GM12878 (cell line): ENCODE measurements at regions not wholly inside any gene's neighbourhood (a gene's known extent, or its start where the extent isn't known, plus 50 kb on each side); places are given as distances from the start of the nearest gene placed in this dataset.

Experiments
- ATAC-seq: fragments of 200-7000 bp; cut with Tn5 transposase; 3 replicates; pipeline ENCODE4 v1.9.1; 2020; ENCODE audit warnings: mild to moderate bottlenecking, moderate library complexity
- BruUV-seq: library from RNA; stranded (reverse); fragments of 400-500 nt; replicated peaks from 2 replicates; lab custom pipeline; 2021; lab: Mats Ljungman, UMichigan
- CTCF ChIA-PET: fragments of 300-600 bp; sonication (Branson Sonifier 250); formaldehyde crosslinking; extraction: SDS; loops from one replicate; lab custom pipeline; 2021; ENCODE audit warnings: inconsistent platforms; lab: Yijun Ruan, JAX
- POLR2A ChIA-PET: fragments of 350-600 bp; formaldehyde crosslinking; extraction: SDS; loops from one replicate; lab custom pipeline; 2021; ENCODE audit warnings: inconsistent platforms; lab: Charles Lee
- RAD21 ChIA-PET: fragments of 300-600 bp; sonication (Branson Sonifier 250); formaldehyde crosslinking; loops from one replicate; lab custom pipeline; 2023; ENCODE audit warnings: antibody characterized with exemption; ENCODE audit not compliant: unreplicated experiment; lab: Charles Lee
- SMC1A ChIA-PET: fragments of 300-600 bp; sonication (Branson Sonifier 250); formaldehyde crosslinking; loops from one replicate; lab custom pipeline; 2023; ENCODE audit not compliant: unreplicated experiment, uncharacterized antibody; lab: Charles Lee
- DNase-seq: peaks from one replicate; pipeline ENCODE4 v3.0.0-alpha.2; 2011; ENCODE audit warnings: low read depth, low spot score
- FAIRE-seq: peaks from 3 replicates; lab custom pipeline; 2011; peaks lifted over from hg19 to GRCh38; lab: Jason Lieb, UNC
- H2AFZ ChIP-seq: 2 replicates; pipeline ENCODE4 v1.6.0; 2011; ENCODE audit warnings: low read depth, low read length, control low read depth; ENCODE audit not compliant: control insufficient read depth
- H3K27ac ChIP-seq: 2 replicates; pipeline ENCODE4 v1.5.1; 2011; ENCODE audit warnings: control low read depth; ENCODE audit not compliant: control insufficient read depth, insufficient read depth
- H3K27me3 ChIP-seq, 2 experiments: replicated peaks in 1 of 2; 2 replicates each; pipeline versions ENCODE4 v1.6.0 to v1.6.1; 2011; ENCODE audit warnings: low read length in 1 of 2; ENCODE audit not compliant: control insufficient read depth in 2 of 2, insufficient read depth in 2 of 2
- H3K36me3 ChIP-seq, 2 experiments: 2 replicates each; pipeline ENCODE4 v1.5.1; 2011; ENCODE audit warnings: low read length in 1 of 2; ENCODE audit not compliant: control insufficient read depth in 2 of 2, insufficient read depth in 2 of 2
- H3K4me1 ChIP-seq: 2 replicates; pipeline ENCODE4 v1.6.1; 2011; ENCODE audit warnings: mild to moderate bottlenecking, low read length, moderate library complexity, mixed read lengths; ENCODE audit not compliant: control insufficient read depth, insufficient read depth
- H3K4me2 ChIP-seq: 2 replicates; pipeline ENCODE4 v1.6.0; 2011; ENCODE audit warnings: control low read depth; ENCODE audit not compliant: control insufficient read depth, insufficient read depth
- H3K4me3 ChIP-seq: fragments of 200-600 bp; sonication (generic); 2 replicates; pipeline ENCODE4 v1.5.1; 2016
- H3K79me2 ChIP-seq: 2 replicates; pipeline ENCODE4 v1.6.0; 2011; ENCODE audit warnings: low read length; ENCODE audit not compliant: control insufficient read depth, insufficient read depth
- H3K9ac ChIP-seq: 2 replicates; pipeline ENCODE4 v1.8.0; 2011; ENCODE audit warnings: low read length, control low read depth, mixed read lengths; ENCODE audit not compliant: control insufficient read depth, insufficient read depth
- H3K9me3 ChIP-seq: replicated peaks from 3 replicates; pipeline ENCODE4 v1.5.1; 2011; ENCODE audit warnings: mild to moderate bottlenecking, low read length; ENCODE audit not compliant: control insufficient read depth, insufficient read depth
- H4K20me1 ChIP-seq: 2 replicates; pipeline ENCODE4 v1.6.0; 2011; ENCODE audit not compliant: control insufficient read depth, insufficient read depth
- DPF2 ChIP-seq: fragments of 450-650 bp; IDR thresholded peaks from 2 replicates; pipeline ENCODE4 v1.6.1; 2017; ENCODE audit warnings: mild to moderate bottlenecking
- NRF1 ChIP-seq: conservative IDR thresholded peaks from 2 replicates; pipeline ENCODE4 v1.6.1; 2011; ENCODE audit warnings: mild to moderate bottlenecking, low read depth, low read length, improper control_type of control experiment
- SIX5 ChIP-seq: IDR thresholded peaks from 2 replicates; pipeline ENCODE4 v1.6.1; 2011; ENCODE audit warnings: mild to moderate bottlenecking, low read depth, low read length, moderate library complexity; ENCODE audit not compliant: severe bottlenecking
- TAF1 ChIP-seq: IDR thresholded peaks from 2 replicates; pipeline ENCODE4 v1.6.1; 2011; ENCODE audit warnings: mild to moderate bottlenecking, low read depth, low read length, borderline replicate concordance
- ZSCAN29 ChIP-seq: fragments of 450-650 bp; IDR thresholded peaks from 2 replicates; pipeline ENCODE4 v1.6.1; 2017; ENCODE audit warnings: mild to moderate bottlenecking, moderate library complexity
- ZZZ3 ChIP-seq: IDR thresholded peaks from 2 replicates; pipeline ENCODE4 v1.6.1; 2011; ENCODE audit warnings: low read depth; ENCODE audit not compliant: control insufficient read depth, insufficient read length
- WGBS: methylation state at CpG from one replicate; pipeline ENCODE4 v1.1.6; 2016; ENCODE audit warnings: low lambda C conversion rate; ENCODE audit not compliant: insufficient replicate concordance, insufficient coverage; ENCODE audit errors: missing lambda C conversion rate; 5-methylcytosine and 5-hydroxymethylcytosine counted together
- in situ Hi-C: fragments of 300-500 bp; cut with MboI; formaldehyde crosslinking; loops from 9 replicates; pipeline ENCODE4 v1.14.3; 2018; ENCODE audit warnings: mixed read lengths
- intact Hi-C: fragments of 100-400 bp; cut with micrococcal nuclease; formaldehyde crosslinking; loops from one replicate; pipeline ENCODE4 v1.14.2; 2022; ENCODE audit not compliant: unreplicated experiment
- TF ChIP-seq, protein P1 (sequence below): IDR thresholded peaks from 2 replicates; pipeline ENCODE4 v1.6.1; 2012; ENCODE audit warnings: low read depth, low read length, improper control_type of control experiment

DNA sequence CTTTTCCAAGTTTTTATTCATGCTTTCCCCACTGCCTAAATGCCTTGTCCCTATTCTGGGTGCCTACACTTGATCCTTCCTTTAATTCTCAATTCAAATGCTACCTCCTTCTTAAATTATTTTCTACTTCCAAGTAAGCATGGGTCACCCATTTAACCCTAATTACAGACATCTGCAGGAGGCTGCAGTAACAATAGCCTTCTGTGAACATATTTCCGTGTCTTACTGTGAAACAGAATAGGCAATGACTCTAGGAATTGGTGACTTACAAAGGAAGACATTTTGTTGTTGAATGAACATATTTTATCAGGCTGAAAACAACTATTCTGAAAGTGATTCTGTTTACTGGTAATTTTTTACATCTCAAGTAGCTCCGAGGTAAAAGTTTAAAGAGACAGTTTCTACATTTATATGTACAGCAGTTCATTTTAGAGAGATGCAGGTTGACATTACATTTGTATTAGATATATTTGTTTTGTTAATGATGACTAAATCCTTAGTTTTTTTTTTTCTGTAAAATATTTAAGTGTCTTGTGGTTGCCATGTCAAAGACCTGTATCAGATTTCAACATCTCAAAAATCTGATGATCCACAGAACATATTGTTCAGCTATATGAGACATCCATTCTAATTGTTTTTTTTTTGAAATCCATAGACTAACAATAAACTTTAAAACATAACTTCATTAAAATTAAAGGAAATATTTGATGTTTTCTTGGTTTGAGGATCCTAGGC, 316.8 kb downstream of the CASP12 start:
- ChIA-PET RAD21 (no interaction called here), POLR2A (no interaction called here), SMC1A (no interaction called here), CTCF (no interaction called here)
- no TSS peak for BruUV-seq
- no peaks in the 10 kb centered on the region for H3K27me3 ChIP-seq
- FAIRE-seq (no peak), ATAC-seq (no peak), DNase-seq (no peak)
- WGBS = 0% methylated on average over 2 of the region's 2 CpGs
- no peak overlapping the region for H3K4me3 ChIP-seq
- in situ Hi-C loops = no loop called here
- no peaks in the 10 kb centered on the region for H4K20me1 ChIP-seq
- H3K4me1 ChIP-seq = no peaks in the 10 kb centered on the region
- no peak for TF ChIP-seq NRF1
- TF ChIP-seq ZSCAN29 = no peak
- TF ChIP-seq, protein P1, sequence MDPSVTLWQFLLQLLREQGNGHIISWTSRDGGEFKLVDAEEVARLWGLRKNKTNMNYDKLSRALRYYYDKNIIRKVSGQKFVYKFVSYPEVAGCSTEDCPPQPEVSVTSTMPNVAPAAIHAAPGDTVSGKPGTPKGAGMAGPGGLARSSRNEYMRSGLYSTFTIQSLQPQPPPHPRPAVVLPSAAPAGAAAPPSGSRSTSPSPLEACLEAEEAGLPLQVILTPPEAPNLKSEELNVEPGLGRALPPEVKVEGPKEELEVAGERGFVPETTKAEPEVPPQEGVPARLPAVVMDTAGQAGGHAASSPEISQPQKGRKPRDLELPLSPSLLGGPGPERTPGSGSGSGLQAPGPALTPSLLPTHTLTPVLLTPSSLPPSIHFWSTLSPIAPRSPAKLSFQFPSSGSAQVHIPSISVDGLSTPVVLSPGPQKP = no peak
- no peak for TF ChIP-seq SIX5
- TF ChIP-seq DPF2 = no peak
- no peak for TF ChIP-seq TAF1
- no peak for TF ChIP-seq ZZZ3
- H3K4me2 ChIP-seq = no peak overlapping the region
- H3K36me3 ChIP-seq = no peaks in the 10 kb centered on the region
- no peak overlapping the region for H2AFZ ChIP-seq
- H3K9me3 ChIP-seq = no peaks in the 10 kb centered on the region
- no peaks in the 10 kb centered on the region for H3K79me2 ChIP-seq
- intact Hi-C loops = no loop called here
- no peak overlapping the region for H3K9ac ChIP-seq
- no peak overlapping the region for H3K27ac ChIP-seq
